Umbilical cord (tissue), 1 donor: ENCODE measurements at regions not wholly inside any gene's neighbourhood (a gene's known extent, or its start where the extent isn't known, plus 50 kb on each side); places are given as distances from the start of the nearest gene placed in this dataset.
A peak's percentile ranks its signal among the peaks of the same experiment; 100 is the strongest.

Experiments used
- DNase-seq: peaks from one replicate; pipeline ENCODE4 v3.0.0-alpha.2; 2015; ENCODE audit warnings: low spot score

GRCh38 chr12:116651089-116651488 is 86.8 kb downstream of the SPRING1 start:
- no peak for DNase-seq

- no peak for DNase-seq
Observed at GRCh38 chr12:116650585-116651087, 87.2 kb downstream of the SPRING1 start.

DNA sequence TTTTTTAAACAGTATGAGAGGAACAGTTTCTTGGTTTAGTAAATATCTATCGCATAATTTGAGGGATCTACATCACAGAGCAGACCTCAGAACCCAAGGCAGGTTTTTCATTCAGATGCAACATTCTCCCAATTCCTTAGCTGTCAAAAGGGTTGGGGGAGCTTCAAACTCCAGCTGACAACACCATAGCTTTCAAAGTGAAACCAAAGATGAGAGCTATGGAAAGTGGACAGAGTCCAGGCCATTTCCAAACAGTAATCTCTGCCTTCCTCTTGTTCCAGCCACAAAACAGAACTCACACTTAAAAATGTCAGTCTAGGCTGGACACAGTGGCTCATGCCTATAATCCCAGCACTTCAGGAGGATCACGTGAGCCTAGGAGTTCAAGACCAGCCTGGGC is 87.8 kb downstream of the SPRING1 start:
- DNase-seq = no peak

DNA sequence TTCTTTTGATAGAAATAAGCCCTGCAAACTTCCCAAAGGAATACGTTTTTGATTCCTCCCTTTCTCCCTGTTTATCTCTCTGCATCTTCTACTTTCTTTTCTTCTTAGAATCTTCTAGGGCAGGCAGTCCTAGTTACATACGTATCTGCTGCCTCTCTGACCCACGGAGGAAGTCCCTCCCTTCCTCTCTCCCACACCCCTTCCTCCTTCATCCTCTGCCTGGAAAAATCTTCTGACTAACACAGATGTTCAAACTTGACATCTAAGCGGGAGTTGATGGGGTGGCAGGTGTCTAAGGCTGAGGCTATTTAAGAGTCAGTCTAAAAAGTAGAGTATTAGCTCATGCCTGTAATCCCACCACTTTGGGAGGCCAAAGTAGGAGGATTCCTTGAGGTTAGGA is 88.6 kb downstream of the MAP1LC3B2 start:
- DNase-seq = no peak

- no peak for DNase-seq
Observed at GRCh38 chr12:116646901-116647300, 87.7 kb downstream of the MAP1LC3B2 start.

DNA sequence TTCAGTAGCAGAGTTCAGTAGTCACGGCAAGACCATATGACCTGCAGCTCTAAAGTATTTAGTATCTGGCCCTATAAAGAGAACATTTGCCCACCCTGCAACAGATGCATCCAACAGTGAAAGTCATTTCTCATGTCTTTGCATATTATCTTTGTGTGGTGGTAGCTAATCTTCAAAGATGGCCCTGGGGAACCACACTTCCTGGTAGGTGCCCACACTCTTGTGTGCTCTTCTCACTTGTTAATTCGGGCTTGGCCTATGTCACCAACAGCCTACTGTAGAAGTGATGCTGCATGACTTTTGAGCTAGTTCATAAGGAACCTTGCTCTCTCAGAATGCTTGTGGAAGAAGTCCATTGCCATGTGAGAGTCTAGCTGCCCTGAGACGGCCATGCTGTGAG is 85.6 kb downstream of the MAP1LC3B2 start:
- DNase-seq = no peak

DNA sequence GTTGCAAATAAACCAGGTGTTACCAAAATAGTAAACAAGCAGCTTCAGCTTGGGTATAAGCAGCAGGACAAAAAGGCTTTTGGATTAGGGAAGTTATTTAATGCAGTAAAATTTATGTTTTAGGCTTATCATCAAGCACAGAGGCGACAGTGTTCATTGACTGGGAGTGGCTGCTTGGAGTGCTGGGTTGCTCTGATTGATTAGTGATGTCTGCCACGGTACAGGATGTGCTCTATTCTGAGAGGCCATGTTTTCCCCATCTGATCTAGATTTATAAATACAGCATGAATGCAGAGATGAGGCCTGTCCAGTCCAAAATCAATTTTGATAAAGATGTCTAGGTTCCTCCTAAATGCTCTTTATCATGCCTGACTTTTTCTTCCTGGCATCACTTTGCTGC is 83.5 kb downstream of the MAP1LC3B2 start:
- DNase-seq = no peak

GRCh38 chr12:116642106-116642505 is 82.9 kb downstream of the MAP1LC3B2 start:
- no peak for DNase-seq

DNA sequence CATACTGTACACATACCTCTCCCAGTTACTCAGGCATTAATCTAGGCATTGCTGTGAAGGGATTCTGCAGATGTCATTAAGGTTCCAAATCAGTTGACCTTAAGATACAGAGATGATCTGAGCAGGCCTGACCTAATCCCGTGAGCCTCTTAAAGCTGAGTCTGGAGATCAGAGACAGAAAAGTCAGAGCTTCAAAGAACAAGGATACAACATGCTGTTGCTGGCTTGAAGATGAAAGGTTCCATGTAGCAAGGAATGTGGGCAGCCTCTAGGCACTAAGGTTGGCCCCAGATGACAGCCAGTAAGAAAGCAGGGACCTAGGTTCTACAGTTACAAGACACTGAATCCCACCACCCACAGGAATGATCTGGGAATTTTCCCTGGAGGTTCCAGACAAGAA is 81.1 kb downstream of the MAP1LC3B2 start:
- peak; percentile 95 for DNase-seq

DNA sequence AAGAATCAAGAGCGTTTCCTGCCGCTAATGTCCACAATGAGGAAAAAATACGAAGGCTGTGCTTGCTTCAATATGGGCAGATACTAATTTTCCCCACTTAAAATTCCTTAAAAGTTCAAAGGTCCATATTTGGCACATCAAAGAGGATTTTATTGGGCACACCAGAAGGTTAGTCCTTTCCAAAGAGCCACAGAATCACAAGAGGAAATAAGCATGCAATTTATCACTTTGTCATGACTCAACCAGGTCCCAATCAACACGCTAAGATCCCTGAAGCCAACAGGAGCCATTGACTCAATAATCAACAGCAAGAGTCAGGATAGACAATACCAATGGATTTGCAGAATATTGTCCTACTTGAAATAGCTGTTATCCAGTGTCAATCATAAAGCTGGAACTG is 80.6 kb downstream of the MAP1LC3B2 start:
- DNase-seq = peak; percentile 53

DNA sequence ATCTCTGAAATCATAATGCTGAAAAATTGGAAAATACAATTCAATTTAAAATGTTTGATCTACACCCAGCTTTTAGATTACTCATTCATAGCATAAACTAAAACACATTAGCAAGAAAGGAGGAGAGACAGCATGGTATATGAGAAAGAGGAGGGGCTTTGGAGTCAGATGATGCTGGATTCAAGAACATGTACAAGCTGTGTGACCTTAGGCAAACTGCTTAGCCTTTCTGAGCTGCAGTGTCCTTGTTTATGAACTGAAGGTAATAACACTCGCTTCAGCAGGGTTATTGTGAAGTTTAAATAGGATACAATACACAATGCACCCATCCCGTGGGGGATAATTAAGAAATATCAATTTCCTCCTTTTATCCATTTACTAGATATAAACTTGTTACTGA is 79.2 kb downstream of the MAP1LC3B2 start:
- DNase-seq = no peak

- no peak for DNase-seq
Observed at GRCh38 chr12:116637589-116638150, 78.5 kb downstream of the MAP1LC3B2 start.

DNA sequence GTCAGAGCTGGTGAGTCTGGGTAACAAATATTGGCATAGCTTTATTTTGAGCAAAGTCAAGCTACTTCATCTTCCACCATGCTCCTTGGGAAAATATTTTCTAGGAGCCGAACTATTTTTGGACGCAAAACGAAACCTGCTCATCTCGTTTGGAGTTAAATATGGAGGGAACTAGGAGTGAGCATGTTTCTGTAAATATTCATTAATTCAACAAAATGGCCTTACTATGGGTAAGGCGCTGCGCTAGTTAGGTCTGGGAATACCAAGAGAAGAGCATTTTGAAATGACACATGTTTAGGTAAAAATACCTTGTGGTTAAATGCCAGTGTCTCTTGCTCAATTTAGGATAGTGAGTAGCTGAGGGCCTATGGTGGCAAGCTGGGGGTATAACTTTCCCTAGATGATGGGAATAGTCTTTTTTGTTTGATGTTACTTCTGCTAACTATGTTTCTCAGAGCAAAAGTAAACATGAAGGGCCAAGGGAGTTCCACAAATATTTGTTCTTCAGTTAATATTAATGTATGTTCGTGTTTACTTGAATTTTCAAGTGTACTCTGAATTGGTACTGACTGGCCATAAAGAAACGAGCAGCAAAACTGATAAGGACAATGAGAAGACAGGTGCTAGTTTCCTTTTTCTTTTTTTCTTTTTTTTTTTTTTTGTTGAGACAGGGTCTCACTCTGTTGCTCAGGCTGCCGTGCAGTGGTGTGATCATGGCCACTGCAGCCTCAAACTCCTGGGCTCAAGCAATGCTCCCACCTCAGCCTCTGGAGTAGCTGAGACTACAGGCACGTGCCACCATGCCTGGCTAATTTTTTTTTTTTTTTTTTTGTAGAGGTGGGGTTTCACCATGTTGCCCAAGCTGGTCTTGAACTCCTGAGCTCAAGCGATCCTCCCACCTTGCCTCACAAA is 77.7 kb downstream of the MAP1LC3B2 start:
- DNase-seq = no peak

GRCh38 chr12:116635487-116635886 is 76.3 kb downstream of the MAP1LC3B2 start:
- peak; percentile 36 for DNase-seq

DNA sequence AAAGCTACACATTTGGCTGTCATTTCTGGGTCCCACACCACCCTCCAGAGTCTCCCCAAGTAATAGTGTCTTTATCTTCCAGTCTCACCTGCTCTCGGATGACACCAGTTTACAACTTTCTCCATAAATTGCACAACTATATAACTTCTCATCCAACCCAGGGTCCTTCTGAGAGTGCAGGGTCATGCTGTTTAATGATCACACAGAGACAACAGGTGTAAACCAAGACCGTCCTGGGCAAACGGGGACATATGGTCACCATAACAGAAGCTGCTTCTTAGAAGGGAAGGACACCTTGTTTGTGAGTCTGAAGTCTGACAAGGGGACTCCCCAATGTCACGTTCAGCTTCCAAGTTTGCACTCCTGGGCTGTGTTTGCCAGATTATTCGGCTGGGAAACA is 74.3 kb downstream of the MAP1LC3B2 start:
- DNase-seq = no peak

DNA sequence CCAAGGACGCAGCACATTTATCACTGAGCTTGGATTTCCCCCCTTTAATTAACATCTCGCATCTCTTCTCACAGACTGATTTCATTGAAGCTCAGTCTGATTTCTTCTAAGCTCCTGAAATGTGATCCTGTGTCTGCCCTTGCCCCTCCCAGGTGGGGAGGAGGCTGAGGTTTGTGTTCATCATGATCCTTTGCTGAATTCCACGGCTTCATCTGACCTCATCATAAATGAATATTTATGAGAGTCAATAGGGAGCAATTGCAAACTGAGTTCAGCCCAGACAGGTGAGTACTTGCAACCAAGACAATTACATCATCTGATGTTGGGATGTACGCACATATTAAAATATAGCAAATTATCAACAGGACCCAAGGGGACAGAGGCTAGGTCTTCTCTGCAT is 72.4 kb downstream of the MAP1LC3B2 start:
- peak; percentile 52 for DNase-seq

- DNase-seq = peak; percentile 26
Observed at GRCh38 chr12:116630762-116631161, 71.6 kb downstream of the MAP1LC3B2 start.

GRCh38 chr12:116629480-116629879 is 70.3 kb downstream of the MAP1LC3B2 start:
- no peak for DNase-seq

GRCh38 chr12:116628989-116629388 is 69.8 kb downstream of the MAP1LC3B2 start:
- no peak for DNase-seq

GRCh38 chr12:116628450-116628793 is 69.2 kb downstream of the MAP1LC3B2 start:
- DNase-seq = no peak
